Urinary bladder (tissue), 3 donors: ENCODE measurements at regions not wholly inside any gene's neighbourhood (a gene's known extent, or its start where the extent isn't known, plus 50 kb on each side); places are given as distances from the start of the nearest gene placed in this dataset.
"Not testable (repeated sequence)": the region's sequence is repeated elsewhere in the genome, so short reads cannot be mapped to it uniquely, and the experiment has no call there.

Experiments
- DNase-seq: peaks from one replicate; pipeline ENCODE4 v3.0.0-alpha.2; 2015; ENCODE audit errors: extremely low spot score
- H3K27ac ChIP-seq: one replicate; pipeline ENCODE4 v1.5.1; 2013; ENCODE audit warnings: low read depth, mild to moderate bottlenecking, moderate library complexity
- H3K36me3 ChIP-seq: one replicate; pipeline ENCODE4 v1.6.1; 2013; ENCODE audit warnings: mild to moderate bottlenecking, moderate library complexity; ENCODE audit not compliant: insufficient read depth
- H3K4me1 ChIP-seq: one replicate; pipeline ENCODE4 v1.6.1; 2013; ENCODE audit warnings: mild to moderate bottlenecking, moderate library complexity; ENCODE audit not compliant: insufficient read depth
- H3K4me3 ChIP-seq: one replicate; pipeline ENCODE4 v1.5.1; 2013; ENCODE audit warnings: low read depth, low read length
- WGBS: extraction: QIAGEN DNeasy Blood & Tissue Kit; methylation state at CpG from one replicate; pipeline ENCODE4 v1.1.7; 2013; 5-methylcytosine and 5-hydroxymethylcytosine counted together
- donor health status: healthy with polysubstance abuse.
- donor health status: healthy.

DNA sequence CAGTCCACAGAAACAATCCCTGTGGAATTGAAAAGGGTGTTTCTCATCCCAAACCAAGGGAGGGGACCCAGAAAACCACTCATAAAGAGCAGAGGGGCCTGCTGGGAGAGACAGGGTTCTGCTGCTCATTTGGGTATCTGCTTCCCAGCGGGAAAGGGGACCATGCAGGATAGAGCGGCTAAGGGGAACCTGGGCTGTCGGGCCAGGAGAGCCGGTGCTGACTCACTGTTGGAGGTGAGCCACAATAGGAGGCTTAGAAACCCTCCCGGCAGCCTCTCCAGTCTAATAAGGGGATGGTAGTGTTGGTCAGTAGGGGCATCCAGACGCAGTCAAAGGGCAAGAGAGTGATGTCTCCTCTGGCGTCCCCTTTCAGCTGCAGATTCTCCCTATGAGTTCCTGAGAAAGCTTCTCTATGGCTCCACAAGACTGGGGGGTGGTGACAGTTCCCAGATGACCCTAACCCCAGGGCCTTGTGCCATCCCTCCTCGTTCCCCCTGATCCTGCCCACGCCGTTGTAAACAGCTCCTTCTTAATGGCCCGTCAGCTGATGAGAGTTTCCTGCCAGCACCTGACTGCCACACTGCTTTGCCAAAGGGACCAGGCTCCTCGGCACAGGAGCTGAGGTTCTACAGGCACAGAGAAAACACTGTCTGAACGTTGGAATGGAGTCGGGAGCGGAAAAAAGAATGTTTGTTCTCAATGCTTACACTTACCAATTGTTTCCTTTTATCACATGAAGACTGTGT is 646.1 kb upstream of the DEFB115 start:
- Histone ChIP-seq H3K4me1 (no peaks in the 10 kb centered on the region), H3K4me3 (no peak overlapping the region), H3K36me3 (no peaks in the 10 kb centered on the region), H3K27ac (no peak overlapping the region)
- no peak for DNase-seq
- WGBS: 63% methylated on average over 15 of the region's 15 CpGs

DNA sequence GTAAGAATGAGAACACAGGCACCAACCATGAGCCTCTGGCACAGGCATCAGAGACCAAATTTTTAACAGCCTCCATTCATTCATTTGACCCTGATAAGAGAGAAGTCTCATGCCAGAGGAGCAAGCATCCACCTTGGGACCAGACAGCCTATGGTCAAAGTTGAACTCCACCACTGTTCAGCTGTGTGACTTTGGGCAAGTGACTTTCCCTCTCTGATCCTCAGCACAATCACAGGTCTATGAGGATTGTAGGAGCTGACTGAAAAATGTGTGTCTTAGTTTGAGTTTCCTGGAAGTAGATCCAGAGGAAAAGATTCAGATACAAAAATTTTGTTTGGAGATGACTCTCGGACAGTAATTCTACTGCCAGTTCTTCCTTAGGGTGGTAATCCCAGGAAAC is 645.1 kb upstream of the DEFB115 start:
- Histone ChIP-seq H3K4me1 (no peaks in the 10 kb centered on the region), H3K27ac (no peak overlapping the region), H3K36me3 (no peaks in the 10 kb centered on the region), H3K4me3 (no peak overlapping the region)
- WGBS: 72% methylated on average over 1 of the region's 1 CpG
- no peak for DNase-seq

DNA sequence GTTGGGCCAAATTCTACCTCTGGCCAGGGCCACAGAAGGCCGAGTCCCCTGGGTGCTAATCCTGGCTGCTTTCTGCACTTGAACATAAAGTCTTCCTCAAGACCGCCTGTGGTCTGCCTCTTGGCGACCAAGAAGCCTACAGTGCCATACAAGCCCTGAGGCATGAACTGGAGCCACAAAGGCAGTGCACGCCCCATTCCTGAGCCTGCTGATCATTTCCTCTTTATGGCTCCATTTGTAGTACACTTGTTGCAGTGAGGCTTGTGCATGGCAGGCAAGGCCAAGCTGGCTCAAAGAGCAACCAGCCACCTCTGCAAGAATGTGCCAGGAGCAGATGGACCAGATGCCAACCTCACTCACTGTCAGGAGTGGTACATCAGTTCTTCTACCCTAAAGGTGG is 636.1 kb upstream of the DEFB115 start:
- H3K4me1 ChIP-seq, H3K4me3 ChIP-seq, H3K36me3 ChIP-seq, H3K27ac ChIP-seq, DNase-seq: not testable (repeated sequence)
- 89% methylated on average over 4 of the region's 4 CpGs for WGBS

DNA sequence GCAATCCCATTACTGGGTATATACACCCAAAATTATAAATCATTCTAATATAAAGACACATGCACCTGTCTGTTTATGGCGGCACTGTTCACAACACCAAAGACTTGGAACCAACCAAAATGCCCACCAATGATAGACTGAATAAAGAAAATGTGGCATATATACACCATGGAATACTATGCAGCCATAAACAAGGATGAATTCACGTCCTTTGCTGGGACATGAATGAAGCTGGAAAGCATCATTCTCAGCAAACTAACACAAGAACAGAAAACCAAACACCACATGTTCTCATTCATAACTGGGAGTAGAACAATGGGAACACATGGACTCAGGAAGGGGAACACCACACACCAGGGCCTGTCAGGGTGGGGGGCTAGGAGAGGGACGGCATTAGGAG is 633.2 kb upstream of the DEFB115 start:
- 82% methylated on average over 3 of the region's 3 CpGs for WGBS

DNA sequence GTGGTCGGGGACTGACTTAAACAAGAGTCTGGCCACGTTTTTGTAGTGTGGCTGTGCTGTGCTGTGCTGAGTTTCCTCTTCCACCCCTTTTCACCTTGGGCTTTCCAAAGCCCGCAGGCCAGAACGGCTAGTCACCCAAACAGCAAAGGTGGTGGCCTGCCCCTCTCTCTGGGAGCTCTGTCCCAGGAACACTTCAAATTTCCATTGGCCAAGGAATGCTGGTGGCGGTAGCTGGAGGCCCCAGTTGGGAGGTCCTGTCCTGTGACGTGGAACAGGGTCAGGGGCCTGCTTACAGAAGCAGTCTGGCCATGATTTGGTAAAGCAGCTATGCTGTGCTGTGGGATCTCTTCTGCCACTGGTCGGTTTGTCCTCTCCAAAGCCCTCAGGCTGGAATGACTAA is 628.1 kb upstream of the DEFB115 start:
- not testable (repeated sequence) for H3K27ac ChIP-seq, H3K4me1 ChIP-seq, DNase-seq, H3K36me3 ChIP-seq, H3K4me3 ChIP-seq
- 64% methylated on average over 7 of the region's 7 CpGs for WGBS

More for the DNA sequence above, 633.2 kb upstream of the DEFB115 start:
- H3K4me1 ChIP-seq, H3K4me3 ChIP-seq, H3K27ac ChIP-seq, H3K36me3 ChIP-seq, DNase-seq: not testable (repeated sequence)

DNA sequence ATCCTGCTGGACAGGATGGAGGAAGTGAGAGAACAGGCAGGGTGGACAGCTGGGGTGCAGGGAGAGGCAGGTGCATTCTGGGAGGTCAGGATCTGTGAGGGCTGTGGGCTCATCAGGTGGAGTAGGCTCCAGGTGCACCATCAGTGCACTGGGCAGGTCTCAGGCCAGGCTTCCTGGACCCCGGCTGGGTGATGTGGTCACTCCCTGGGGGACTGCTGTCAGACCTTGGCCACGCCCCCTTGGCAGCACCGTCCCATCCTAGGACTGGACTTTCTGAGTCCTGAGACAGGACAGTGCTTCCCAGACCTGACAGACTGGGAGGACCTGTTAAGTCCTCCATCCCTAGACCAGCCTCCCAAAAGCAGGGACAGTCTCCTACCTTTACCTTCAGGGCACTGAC is 626.7 kb upstream of the DEFB115 start:
- Histone ChIP-seq H3K4me3 (no peak overlapping the region), H3K27ac (no peak overlapping the region), H3K4me1 (no peaks in the 10 kb centered on the region), H3K36me3 (no peaks in the 10 kb centered on the region)
- WGBS: 75% methylated on average over 3 of the region's 3 CpGs
- DNase-seq: no peak

DNA sequence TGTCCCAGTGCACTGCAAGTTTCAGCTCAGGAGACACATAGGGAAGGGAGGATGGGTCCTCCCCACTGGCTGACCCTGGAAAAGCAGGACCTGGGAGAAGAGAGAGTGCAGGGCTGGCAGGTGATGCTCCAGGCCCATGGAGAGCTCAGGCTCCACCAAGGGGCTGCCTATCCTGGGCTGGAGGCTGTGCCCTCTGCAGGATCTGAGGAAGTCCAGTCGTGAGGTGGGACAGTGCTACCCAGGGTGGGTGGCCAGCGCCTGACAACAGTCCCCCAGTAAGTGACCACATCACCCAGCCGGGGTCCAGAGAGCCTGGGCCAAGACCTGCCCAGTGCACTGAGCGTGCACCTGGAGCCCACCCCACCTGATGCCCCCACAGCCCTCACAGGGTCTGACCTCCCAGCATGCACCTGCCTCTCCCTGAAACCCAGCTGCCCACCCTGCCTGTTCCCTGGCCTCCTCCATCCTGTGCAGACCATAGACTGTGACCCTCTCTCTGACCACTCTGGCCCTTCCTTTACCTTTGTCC is 626.1 kb upstream of the DEFB115 start:
- H3K4me1 ChIP-seq, H3K27ac ChIP-seq, H3K36me3 ChIP-seq, DNase-seq, H3K4me3 ChIP-seq: not testable (repeated sequence)
- 59% methylated on average over 4 of the region's 4 CpGs for WGBS

DNA sequence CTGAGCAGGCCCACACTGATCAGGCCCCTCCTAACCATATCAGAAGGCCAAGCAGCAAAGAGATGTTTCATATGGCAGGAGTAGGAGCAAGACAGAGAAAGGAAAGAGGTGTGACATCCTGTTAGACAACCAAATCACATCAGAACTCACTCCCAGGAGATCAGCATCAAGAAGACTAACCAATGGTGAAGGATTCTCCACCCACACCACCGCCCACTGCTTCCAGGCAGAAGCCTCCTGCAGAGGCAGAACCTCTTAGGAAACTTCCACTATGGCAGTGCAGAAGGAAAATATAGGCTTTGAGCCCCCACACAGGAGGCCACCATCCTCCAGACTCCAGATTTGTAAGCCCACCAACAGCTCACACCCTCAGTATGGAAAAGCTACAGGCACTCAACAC is 624.7 kb upstream of the DEFB115 start:
- H3K27ac ChIP-seq, DNase-seq, H3K4me3 ChIP-seq, H3K4me1 ChIP-seq, H3K36me3 ChIP-seq: not testable (repeated sequence)
- WGBS: 75% methylated on average over 1 of the region's 1 CpG

DNA sequence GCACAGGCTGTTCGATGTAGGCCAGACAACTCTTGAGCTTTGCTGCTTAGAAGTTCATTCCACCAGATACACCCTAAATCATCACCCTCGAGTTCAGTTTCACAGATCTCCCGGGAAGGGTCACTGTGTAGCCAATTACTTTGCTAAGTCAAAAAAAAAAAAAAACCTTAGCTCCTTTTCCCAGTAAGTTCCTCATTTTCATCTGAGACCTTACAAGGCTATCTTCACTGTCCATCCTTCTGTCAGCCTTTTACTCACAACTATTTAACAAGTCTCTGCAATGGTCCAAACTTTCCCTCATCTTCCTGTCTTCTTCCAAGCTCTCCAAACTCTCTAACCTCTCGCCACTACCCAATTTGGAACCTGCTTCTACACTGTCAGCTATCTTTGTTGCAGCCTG is 615.9 kb upstream of the DEFB115 start:
- H3K36me3 ChIP-seq, H3K27ac ChIP-seq, H3K4me3 ChIP-seq, H3K4me1 ChIP-seq, DNase-seq: not testable (repeated sequence)
- WGBS: 51% methylated on average over 4 of the region's 4 CpGs

DNA sequence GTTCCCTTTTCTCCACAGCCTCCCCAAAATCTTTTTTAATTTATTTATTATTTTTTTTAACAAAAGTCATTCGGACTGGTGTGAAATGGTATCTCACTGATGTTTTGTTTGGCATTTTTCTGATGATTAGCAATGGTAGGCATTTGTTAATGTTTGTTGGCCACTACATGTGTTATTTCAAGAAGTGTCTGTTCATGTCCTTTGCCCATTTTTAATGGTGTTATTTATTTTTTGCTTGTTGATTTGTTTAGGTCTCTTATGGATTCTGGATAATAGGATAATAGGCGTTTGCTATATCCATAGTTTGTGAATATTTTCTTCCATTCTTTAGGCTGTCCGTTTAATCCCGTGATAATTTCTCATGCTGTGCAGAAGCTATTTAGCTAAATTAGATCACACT is 596.5 kb upstream of the DEFB115 start:
- H3K4me1 ChIP-seq, H3K27ac ChIP-seq, H3K36me3 ChIP-seq, H3K4me3 ChIP-seq, DNase-seq: not testable (repeated sequence)
- 82% methylated on average over 4 of the region's 4 CpGs for WGBS

DNA sequence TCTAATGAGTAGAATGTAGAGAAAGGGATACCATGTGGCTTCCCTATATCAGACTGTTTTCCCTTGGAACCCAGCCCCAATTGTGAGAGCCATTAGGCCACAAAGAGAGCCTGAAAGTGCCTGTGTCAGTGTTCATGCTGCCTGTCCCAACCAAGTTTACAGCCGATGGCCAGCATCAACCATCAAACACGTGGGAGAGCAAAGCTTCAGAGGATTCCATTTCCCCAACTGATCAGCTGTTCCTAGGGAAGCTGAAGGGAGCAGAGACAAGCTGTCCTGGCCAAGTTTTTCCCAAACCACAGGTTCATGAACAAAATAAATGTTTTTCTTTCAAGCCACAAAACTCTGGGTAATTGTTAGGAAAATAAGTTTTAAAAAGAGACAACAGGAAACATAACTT is 589.0 kb upstream of the DEFB115 start:
- H3K36me3 ChIP-seq, H3K27ac ChIP-seq, DNase-seq, H3K4me3 ChIP-seq, H3K4me1 ChIP-seq: not testable (repeated sequence)
- WGBS: 44% methylated on average over 2 of the region's 2 CpGs

DNA sequence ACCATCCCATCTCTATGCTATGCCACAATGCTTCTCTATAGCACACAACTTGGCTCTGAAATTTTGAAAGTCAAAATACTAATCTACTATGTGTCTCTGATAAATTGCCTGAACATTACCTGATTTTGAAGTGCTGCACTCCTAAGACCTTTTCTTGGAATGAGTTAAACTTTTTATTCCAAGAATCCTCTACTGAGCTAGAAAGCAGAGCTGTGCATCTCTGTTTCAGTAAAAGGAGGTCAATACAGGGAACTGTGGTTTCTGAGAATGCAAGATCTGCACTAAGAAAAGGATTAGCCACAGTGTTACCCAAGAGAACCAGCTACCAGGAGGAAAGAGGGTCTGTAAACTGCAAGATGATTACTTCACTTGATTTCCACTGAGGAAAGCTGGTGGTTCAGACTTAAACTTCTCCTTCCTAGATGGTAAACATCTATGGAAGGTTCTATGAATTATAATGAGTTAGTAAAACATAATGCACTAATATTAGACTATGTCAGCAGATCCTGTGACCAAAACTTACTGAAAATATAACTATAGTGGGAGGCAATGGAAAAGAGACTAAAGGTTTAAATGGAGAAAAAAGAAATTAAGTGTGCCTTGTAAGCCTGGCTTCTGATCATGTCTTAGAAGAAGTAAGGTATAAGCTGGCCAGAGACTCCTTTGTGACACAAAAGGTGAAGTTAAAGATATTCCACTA is 588.0 kb upstream of the DEFB115 start:
- H3K4me1 ChIP-seq, H3K27ac ChIP-seq, DNase-seq, H3K36me3 ChIP-seq, H3K4me3 ChIP-seq: not testable (repeated sequence)

DNA sequence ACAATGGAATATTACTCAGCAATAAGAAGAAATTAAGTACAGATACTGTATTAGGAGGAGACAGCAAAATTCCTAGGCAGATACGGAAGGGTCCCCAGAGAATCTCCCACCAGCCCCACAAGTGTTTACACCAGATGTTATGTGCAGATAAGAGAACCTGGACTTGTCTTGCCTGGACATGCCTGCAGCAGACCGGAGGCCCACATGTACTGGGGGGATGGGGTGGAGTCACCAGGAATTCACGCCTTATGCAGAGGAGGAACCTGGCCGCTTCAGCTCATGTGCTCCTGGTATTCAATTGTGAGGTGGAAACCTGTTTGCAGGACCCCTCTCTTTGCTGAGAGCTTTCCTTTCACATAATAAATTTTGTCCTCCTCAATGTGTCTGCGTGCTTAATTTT is 586.3 kb upstream of the DEFB115 start:
- H3K4me1 ChIP-seq, H3K4me3 ChIP-seq, DNase-seq, H3K36me3 ChIP-seq, H3K27ac ChIP-seq: not testable (repeated sequence)
- 57% methylated on average over 5 of the region's 5 CpGs for WGBS

DNA sequence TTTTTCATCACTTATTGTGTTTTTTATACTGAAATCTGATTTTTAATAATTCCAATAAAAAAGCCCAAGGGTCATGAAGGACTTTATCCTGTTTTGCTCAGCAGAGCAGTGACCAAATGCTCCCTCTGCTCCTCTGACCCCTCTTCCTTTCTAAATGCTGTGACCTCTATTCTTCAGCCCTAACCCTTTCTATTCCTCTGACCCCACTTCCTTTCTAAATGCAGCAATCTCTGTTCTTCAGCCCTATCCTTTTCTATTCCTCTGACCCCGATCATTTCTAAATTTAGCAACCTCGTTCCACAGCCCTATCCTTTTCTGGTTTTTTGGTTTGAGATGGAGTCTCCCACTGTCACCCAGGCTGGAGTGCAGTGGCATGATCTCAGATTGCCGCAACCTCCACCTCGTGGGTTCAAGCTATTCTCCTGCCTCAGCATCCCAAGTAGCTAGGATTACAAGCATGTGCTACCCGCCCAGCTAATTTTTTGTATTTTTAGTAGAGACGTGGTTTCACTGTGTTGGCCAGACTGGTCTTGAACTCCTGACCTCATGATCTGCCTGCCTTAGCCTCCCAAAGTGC is 581.4 kb upstream of the DEFB115 start:
- WGBS: 62% methylated on average over 6 of the region's 6 CpGs

More for the DNA sequence above, 581.4 kb upstream of the DEFB115 start:
- H3K4me3 ChIP-seq, DNase-seq, H3K4me1 ChIP-seq, H3K27ac ChIP-seq, H3K36me3 ChIP-seq: not testable (repeated sequence)
